OCI-LY1 (cell line): ENCODE measurements at regions not wholly inside any gene's neighbourhood (a gene's known extent, or its start where the extent isn't known, plus 50 kb on each side); places are given as distances from the start of the nearest gene placed in this dataset.

Experiments used
- H2AFZ ChIP-seq: fragments of 200-600 bp; sonication (generic), shearing (Covaris generic); 2 replicates; pipeline ENCODE4 v1.6.0; 2014; ENCODE audit warnings: antibody characterized with exemption, mild to moderate bottlenecking, low read length
- H3F3A ChIP-seq: fragments of 200-600 bp; sonication (generic), shearing (Covaris generic); 2 replicates; pipeline ENCODE4 v1.6.0; 2014; ENCODE audit warnings: mild to moderate bottlenecking, antibody characterized with exemption, low read length, moderate library complexity; ENCODE audit not compliant: insufficient read depth
- H3K27ac ChIP-seq: fragments of 200-600 bp; sonication (generic); 2 replicates; pipeline ENCODE4 v1.5.1; 2014; ENCODE audit warnings: low read length, mixed run types, mild to moderate bottlenecking, low read depth; ENCODE audit not compliant: poor library complexity, severe bottlenecking
- H3K27me3 ChIP-seq: fragments of 200-600 bp; sonication (generic); 2 replicates; pipeline ENCODE4 v1.6.0; 2014; ENCODE audit warnings: antibody characterized with exemption, mild to moderate bottlenecking, low read length, moderate library complexity; ENCODE audit not compliant: insufficient read depth
- H3K36me3 ChIP-seq: fragments of 200-600 bp; sonication (generic); 2 replicates; pipeline ENCODE4 v1.6.1; 2014; ENCODE audit warnings: mild to moderate bottlenecking, antibody characterized with exemption, low read length, moderate library complexity, mixed read lengths; ENCODE audit not compliant: insufficient read depth
- H3K4me1 ChIP-seq: fragments of 200-600 bp; sonication (generic); 2 replicates; pipeline ENCODE4 v1.5.1; 2014; ENCODE audit warnings: mild to moderate bottlenecking, low read length, moderate library complexity; ENCODE audit not compliant: insufficient read depth, severe bottlenecking
- H3K4me2 ChIP-seq: fragments of 200-600 bp; sonication (generic), shearing (Covaris generic); 2 replicates; pipeline ENCODE4 v1.6.1; 2014; ENCODE audit warnings: low read length
- H3K4me3 ChIP-seq: fragments of 200-600 bp; sonication (generic); 2 replicates; pipeline ENCODE4 v1.5.1; 2014; ENCODE audit warnings: low read length, low read depth, mild to moderate bottlenecking, mixed read lengths; ENCODE audit not compliant: poor library complexity, severe bottlenecking
- H3K79me2 ChIP-seq: fragments of 200-600 bp; shearing (Covaris generic); 2 replicates; pipeline ENCODE4 v1.6.1; 2016; ENCODE audit warnings: mixed run types, low read length, mixed read lengths; ENCODE audit not compliant: insufficient read depth
- H3K9ac ChIP-seq: fragments of 200-600 bp; sonication (generic), shearing (Covaris generic); 2 replicates; pipeline ENCODE4 v1.6.1; 2014; ENCODE audit warnings: mild to moderate bottlenecking, low read length, mixed read lengths
- H3K9me2 ChIP-seq: fragments of 200-600 bp; sonication (generic), shearing (Covaris generic); 2 replicates; pipeline ENCODE4 v1.6.1; 2014; ENCODE audit warnings: low read depth, mild to moderate bottlenecking, low read length, mixed read lengths
- H3K9me3 ChIP-seq: fragments of 200-600 bp; shearing (Covaris generic); 2 replicates; pipeline ENCODE4 v1.6.1; 2014; ENCODE audit warnings: low read length, mixed read lengths
- H4K20me1 ChIP-seq: fragments of 200-600 bp; sonication (generic), shearing (Covaris generic); 2 replicates; pipeline ENCODE4 v1.6.0; 2016; ENCODE audit warnings: mild to moderate bottlenecking, low read length; ENCODE audit not compliant: insufficient read depth
- CTCF ChIP-seq: fragments of 200-600 bp; sonication (generic), shearing (Covaris generic); IDR thresholded peaks from 2 replicates; pipeline ENCODE4 v1.5.1; 2017; ENCODE audit warnings: mild to moderate bottlenecking, antibody characterized with exemption, low read length, moderate library complexity, mixed read lengths
- EZH2 ChIP-seq: fragments of 200-600 bp; sonication (generic), shearing (Covaris generic); IDR thresholded peaks from 2 replicates; pipeline ENCODE4 v1.8.0; 2017; ENCODE audit warnings: borderline replicate concordance, mixed run types, mild to moderate bottlenecking, antibody characterized with exemption, low read length, moderate library complexity, mixed read lengths

GRCh38 chr5:136856648-136857047 is 491.3 kb upstream of the TRPC7 start:
- Histone ChIP-seq H3K9me3 (no peaks in the 10 kb centered on the region), H3K4me1 (no peaks in the 10 kb centered on the region), H4K20me1 (no peaks in the 10 kb centered on the region)

GRCh38 chr5:136853971-136854370 is 488.6 kb upstream of the TRPC7 start:
- no peak overlapping the region for H3K4me3 ChIP-seq
- H3K9me3 ChIP-seq, result no peaks in the 10 kb centered on the region
- no peak overlapping the region for H3K27ac ChIP-seq
- H2AFZ ChIP-seq, result no peak overlapping the region
- H3F3A ChIP-seq, result no peaks in the 10 kb centered on the region
- H4K20me1 ChIP-seq, result no peaks in the 10 kb centered on the region
- no peaks in the 10 kb centered on the region for H3K27me3 ChIP-seq
- no peaks in the 10 kb centered on the region for H3K36me3 ChIP-seq
- TF ChIP-seq EZH2, result no peak
- no peak for TF ChIP-seq CTCF
- no peaks in the 10 kb centered on the region for H3K4me1 ChIP-seq
- H3K4me2 ChIP-seq, result no peak overlapping the region
- H3K9ac ChIP-seq, result no peak overlapping the region
- no peaks in the 10 kb centered on the region for H3K9me2 ChIP-seq
- H3K79me2 ChIP-seq, result no peaks in the 10 kb centered on the region

More at GRCh38 chr5:136856648-136857047, 491.3 kb upstream of the TRPC7 start:
- Histone ChIP-seq H3K36me3 (no peaks in the 10 kb centered on the region), H3F3A (no peaks in the 10 kb centered on the region), H2AFZ (no peak overlapping the region), H3K9ac (no peak overlapping the region), H3K4me3 (no peak overlapping the region), H3K27me3 (no peaks in the 10 kb centered on the region), H3K4me2 (no peak overlapping the region), H3K9me2 (no peaks in the 10 kb centered on the region), H3K79me2 (no peaks in the 10 kb centered on the region), H3K27ac (no peak overlapping the region)
- TF ChIP-seq CTCF, result no peak
- TF ChIP-seq EZH2, result no peak

GRCh38 chr5:136840601-136841000 is 475.3 kb upstream of the TRPC7 start:
- no peaks in the 10 kb centered on the region for H3K36me3 ChIP-seq
- no peaks in the 10 kb centered on the region for H3K9me2 ChIP-seq
- H3K9ac ChIP-seq, result no peak overlapping the region
- H3K27ac ChIP-seq, result no peak overlapping the region
- H3K27me3 ChIP-seq, result no peaks in the 10 kb centered on the region
- no peaks in the 10 kb centered on the region for H3K4me1 ChIP-seq
- no peak overlapping the region for H3K4me2 ChIP-seq
- H3K9me3 ChIP-seq, result no peaks in the 10 kb centered on the region
- no peak overlapping the region; the same call in 1 of the 2 replicates for H2AFZ ChIP-seq
- no peak for TF ChIP-seq CTCF
- TF ChIP-seq EZH2, result no peak
- H3K79me2 ChIP-seq, result no peaks in the 10 kb centered on the region
- no peaks in the 10 kb centered on the region for H4K20me1 ChIP-seq
- H3F3A ChIP-seq, result no peaks in the 10 kb centered on the region
- H3K4me3 ChIP-seq, result no peak overlapping the region
